GM12878 (cell line): ENCODE measurements at regions not wholly inside any gene's neighbourhood (a gene's known extent, or its start where the extent isn't known, plus 50 kb on each side); places are given as distances from the start of the nearest gene placed in this dataset.
"Not testable (repeated sequence)": the region's sequence is repeated elsewhere in the genome, so short reads cannot be mapped to it uniquely, and the experiment has no call there.

Experiments used
- ATAC-seq: fragments of 200-7000 bp; cut with Tn5 transposase; 3 replicates; pipeline ENCODE4 v1.9.1; 2020; ENCODE audit warnings: mild to moderate bottlenecking, moderate library complexity
- BruUV-seq: library from RNA; stranded (reverse); fragments of 400-500 nt; replicated peaks from 2 replicates; lab custom pipeline; 2021; lab: Mats Ljungman, UMichigan
- CTCF ChIA-PET: fragments of 300-600 bp; sonication (Branson Sonifier 250); formaldehyde crosslinking; extraction: SDS; loops from one replicate; lab custom pipeline; 2021; ENCODE audit warnings: inconsistent platforms; lab: Yijun Ruan, JAX
- POLR2A ChIA-PET: fragments of 350-600 bp; formaldehyde crosslinking; extraction: SDS; loops from one replicate; lab custom pipeline; 2021; ENCODE audit warnings: inconsistent platforms; lab: Charles Lee
- RAD21 ChIA-PET: fragments of 300-600 bp; sonication (Branson Sonifier 250); formaldehyde crosslinking; loops from one replicate; lab custom pipeline; 2023; ENCODE audit warnings: antibody characterized with exemption; ENCODE audit not compliant: unreplicated experiment; lab: Charles Lee
- SMC1A ChIA-PET: fragments of 300-600 bp; sonication (Branson Sonifier 250); formaldehyde crosslinking; loops from one replicate; lab custom pipeline; 2023; ENCODE audit not compliant: unreplicated experiment, uncharacterized antibody; lab: Charles Lee
- DNase-seq: peaks from one replicate; pipeline ENCODE4 v3.0.0-alpha.2; 2011; ENCODE audit warnings: low read depth, low spot score
- FAIRE-seq: peaks from 3 replicates; lab custom pipeline; 2011; peaks lifted over from hg19 to GRCh38; lab: Jason Lieb, UNC
- H2AFZ ChIP-seq: 2 replicates; pipeline ENCODE4 v1.6.0; 2011; ENCODE audit warnings: low read depth, low read length, control low read depth; ENCODE audit not compliant: control insufficient read depth
- H3K27ac ChIP-seq: 2 replicates; pipeline ENCODE4 v1.5.1; 2011; ENCODE audit warnings: control low read depth; ENCODE audit not compliant: control insufficient read depth, insufficient read depth
- H3K27me3 ChIP-seq, 2 experiments: replicated peaks in 1 of 2; 2 replicates each; pipeline versions ENCODE4 v1.6.0 to v1.6.1; 2011; ENCODE audit warnings: low read length in 1 of 2; ENCODE audit not compliant: control insufficient read depth in 2 of 2, insufficient read depth in 2 of 2
- H3K36me3 ChIP-seq, 2 experiments: 2 replicates each; pipeline ENCODE4 v1.5.1; 2011; ENCODE audit warnings: low read length in 1 of 2; ENCODE audit not compliant: control insufficient read depth in 2 of 2, insufficient read depth in 2 of 2
- H3K4me1 ChIP-seq: 2 replicates; pipeline ENCODE4 v1.6.1; 2011; ENCODE audit warnings: mild to moderate bottlenecking, low read length, moderate library complexity, mixed read lengths; ENCODE audit not compliant: control insufficient read depth, insufficient read depth
- H3K4me2 ChIP-seq: 2 replicates; pipeline ENCODE4 v1.6.0; 2011; ENCODE audit warnings: control low read depth; ENCODE audit not compliant: control insufficient read depth, insufficient read depth
- H3K4me3 ChIP-seq: fragments of 200-600 bp; sonication (generic); 2 replicates; pipeline ENCODE4 v1.5.1; 2016
- H3K79me2 ChIP-seq: 2 replicates; pipeline ENCODE4 v1.6.0; 2011; ENCODE audit warnings: low read length; ENCODE audit not compliant: control insufficient read depth, insufficient read depth
- H3K9ac ChIP-seq: 2 replicates; pipeline ENCODE4 v1.8.0; 2011; ENCODE audit warnings: low read length, control low read depth, mixed read lengths; ENCODE audit not compliant: control insufficient read depth, insufficient read depth
- H3K9me3 ChIP-seq: replicated peaks from 3 replicates; pipeline ENCODE4 v1.5.1; 2011; ENCODE audit warnings: mild to moderate bottlenecking, low read length; ENCODE audit not compliant: control insufficient read depth, insufficient read depth
- H4K20me1 ChIP-seq: 2 replicates; pipeline ENCODE4 v1.6.0; 2011; ENCODE audit not compliant: control insufficient read depth, insufficient read depth
- FOXM1 ChIP-seq: IDR thresholded peaks from 2 replicates; pipeline ENCODE4 v1.6.1; 2012; ENCODE audit warnings: low read depth, mild to moderate bottlenecking, inconsistent platforms, low read length, moderate library complexity
- NR2C2 ChIP-seq: IDR thresholded peaks from 2 replicates; pipeline ENCODE4 v1.6.1; 2011; ENCODE audit warnings: borderline replicate concordance, low read depth; ENCODE audit not compliant: control insufficient read depth, insufficient read length
- WGBS: methylation state at CpG from one replicate; pipeline ENCODE4 v1.1.6; 2016; ENCODE audit warnings: low lambda C conversion rate; ENCODE audit not compliant: insufficient replicate concordance, insufficient coverage; ENCODE audit errors: missing lambda C conversion rate; 5-methylcytosine and 5-hydroxymethylcytosine counted together
- in situ Hi-C: fragments of 300-500 bp; cut with MboI; formaldehyde crosslinking; loops from 9 replicates; pipeline ENCODE4 v1.14.3; 2018; ENCODE audit warnings: mixed read lengths
- intact Hi-C: fragments of 100-400 bp; cut with micrococcal nuclease; formaldehyde crosslinking; loops from one replicate; pipeline ENCODE4 v1.14.2; 2022; ENCODE audit not compliant: unreplicated experiment

DNA sequence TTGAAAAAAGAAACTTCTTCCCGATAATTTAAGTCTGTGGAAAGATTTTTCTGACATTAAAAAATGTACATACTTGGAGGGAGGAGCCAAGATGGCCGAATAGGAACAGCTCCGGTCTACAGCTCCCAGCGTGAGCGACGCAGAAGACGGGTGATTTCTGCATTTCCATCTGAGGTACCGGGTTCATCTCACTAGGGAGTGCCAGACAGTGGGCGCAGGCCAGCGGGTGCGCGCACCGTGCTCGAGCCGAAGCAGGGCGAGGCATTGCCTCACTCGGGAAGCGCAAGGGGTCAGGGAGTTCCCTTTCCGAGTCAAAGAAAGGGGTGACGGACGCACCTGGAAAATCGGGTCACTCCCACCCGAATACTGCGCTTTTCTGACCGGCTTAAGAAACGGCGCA, 241.7 kb downstream of the MPDZ start:
- H2AFZ ChIP-seq, CTCF ChIA-PET: not testable (repeated sequence)

DNA sequence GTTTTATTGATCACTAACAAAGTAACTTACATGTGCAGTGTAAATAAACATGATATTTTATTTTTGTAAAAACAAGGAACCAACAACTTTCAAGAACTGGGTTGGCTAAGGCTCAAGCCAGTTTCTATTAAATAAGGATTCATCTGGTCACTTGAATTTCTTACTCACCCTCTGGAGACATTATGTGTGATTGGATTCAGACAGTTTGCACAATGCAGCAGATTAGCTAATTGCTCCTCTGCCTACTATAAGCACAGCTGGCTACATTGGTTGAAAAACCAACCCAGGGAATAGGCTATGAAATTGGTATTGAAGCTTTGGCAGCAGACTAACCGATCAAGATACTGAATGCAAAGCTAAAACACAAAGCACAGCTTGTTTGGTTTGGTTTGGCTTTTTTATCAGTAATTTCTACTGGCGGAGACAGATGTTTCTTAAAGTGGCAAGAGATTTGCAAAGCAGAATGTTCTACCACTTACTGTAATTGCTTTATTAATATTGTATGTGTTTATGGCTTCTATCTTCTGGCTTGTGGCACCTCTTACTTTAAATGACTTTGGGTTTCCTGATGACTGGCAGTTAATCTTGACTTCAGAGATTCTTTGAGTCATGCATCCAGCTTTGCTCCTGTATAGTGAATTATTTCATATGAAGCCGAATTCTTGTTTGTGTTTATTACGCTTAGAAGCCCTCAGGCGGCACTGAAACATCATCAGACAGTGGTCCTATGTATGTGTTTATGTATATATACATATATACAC, 231.5 kb downstream of the MPDZ start:
- no peak overlapping the region for H3K4me3 ChIP-seq
- no peaks in the 10 kb centered on the region for H4K20me1 ChIP-seq
- ATAC-seq (no peak), FAIRE-seq (no peak), DNase-seq (no peak)
- ChIA-PET POLR2A (no interaction called here), CTCF (interaction anchor here (1.4 kb wide), 1 partner anchor 42 kb away, joined by 7 read pairs; no protein-coding TSS in a partner anchor), SMC1A (no interaction called here), RAD21 (no interaction called here)
- no peaks in the 10 kb centered on the region for H3K4me1 ChIP-seq
- no peak overlapping the region for H3K9ac ChIP-seq
- no peaks in the 10 kb centered on the region for H3K9me3 ChIP-seq
- in situ Hi-C loops, result no loop called here
- intact Hi-C loops, result no loop called here
- TF ChIP-seq NR2C2 (no peak), FOXM1 (no peak)
- H3K27me3 ChIP-seq, result no peaks in the 10 kb centered on the region
- no peaks in the 10 kb centered on the region for H3K79me2 ChIP-seq
- no peak overlapping the region for H3K4me2 ChIP-seq
- WGBS, result 33% methylated on average over 5 of the region's 5 CpGs
- no peak overlapping the region for H2AFZ ChIP-seq
- no peaks in the 10 kb centered on the region for H3K36me3 ChIP-seq
- BruUV-seq, result no TSS peak
- H3K27ac ChIP-seq, result no peak overlapping the region

More for the DNA sequence above, 241.7 kb downstream of the MPDZ start:
- in situ Hi-C loops, result loop anchor here (10.0 kb wide), 1 partner anchor 63 kb away; no protein-coding TSS in a partner anchor
- BruUV-seq, ATAC-seq, H3K4me1 ChIP-seq, POLR2A ChIA-PET, RAD21 ChIA-PET, H3K9ac ChIP-seq, H3K27me3 ChIP-seq, H3K9me3 ChIP-seq, FAIRE-seq, H4K20me1 ChIP-seq, DNase-seq, H3K79me2 ChIP-seq, intact Hi-C loops, H3K27ac ChIP-seq, H3K4me2 ChIP-seq, H3K36me3 ChIP-seq, H3K4me3 ChIP-seq, SMC1A ChIA-PET: not testable (repeated sequence)
- 54% methylated on average over 7 of the region's 27 CpGs for WGBS
